ENCODE measurements at regions not wholly inside any gene's neighbourhood (a gene's known extent, or its start where the extent isn't known, plus 50 kb on each side); places are given as distances from the start of the nearest gene placed in this dataset.
"Not testable (repeated sequence)": the region's sequence is repeated elsewhere in the genome, so short reads cannot be mapped to it uniquely, and the experiment has no call there.

DNA sequence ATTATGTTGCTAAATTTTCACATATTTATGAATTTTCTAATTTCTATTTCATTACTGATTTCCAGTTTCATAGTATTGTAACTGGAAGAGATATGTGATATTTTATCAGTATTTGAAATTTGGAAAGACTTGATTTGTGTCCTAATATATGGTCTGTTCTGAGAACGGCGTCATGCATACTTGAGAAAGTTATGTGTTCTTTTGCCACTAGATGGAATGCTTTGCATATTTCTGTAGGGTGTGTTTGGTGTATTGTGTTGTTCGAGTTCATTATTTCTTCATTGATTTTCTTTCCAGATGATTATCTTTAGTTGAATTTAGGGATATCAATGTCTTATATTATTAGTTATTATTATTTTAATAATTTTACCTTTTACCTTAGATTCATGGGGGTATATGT, 110.6 kb upstream of the ITM2A start:
- no peak for TF ChIP-seq CTCF (IDR thresholded peaks at IDR 0.05; ENCODE audit: insufficient read depth, low read length, severe bottlenecking)
- DNase-seq (ENCODE audit: low read depth) (peak; percentile 2), FAIRE-seq (no peak)
- Histone ChIP-seq H3K36me3 (ENCODE audit: control insufficient read depth, insufficient read depth, low read length) (no peaks in the 10 kb centered on the region), H3K27me3 (ENCODE audit: control insufficient read depth, insufficient read depth, low read length) (no peaks in the 10 kb centered on the region), H3K4me3 (ENCODE audit: low read depth, low read length) (no peak overlapping the region)

- Histone ChIP-seq H3K36me3 (ENCODE audit: control insufficient read depth, insufficient read depth, low read length) (no peaks in the 10 kb centered on the region), H3K4me3 (ENCODE audit: low read depth, low read length) (no peak overlapping the region), H3K27me3 (ENCODE audit: control insufficient read depth, insufficient read depth, low read length) (no peaks in the 10 kb centered on the region)
- TF ChIP-seq CTCF (IDR thresholded peaks at IDR 0.05; ENCODE audit: insufficient read depth, low read length, severe bottlenecking) = no peak
- DNase-seq (ENCODE audit: low read depth) (no peak), FAIRE-seq (no peak)
Measured at GRCh38 chrX:79466636-79467035, 99.5 kb upstream of the ITM2A start.

DNA sequence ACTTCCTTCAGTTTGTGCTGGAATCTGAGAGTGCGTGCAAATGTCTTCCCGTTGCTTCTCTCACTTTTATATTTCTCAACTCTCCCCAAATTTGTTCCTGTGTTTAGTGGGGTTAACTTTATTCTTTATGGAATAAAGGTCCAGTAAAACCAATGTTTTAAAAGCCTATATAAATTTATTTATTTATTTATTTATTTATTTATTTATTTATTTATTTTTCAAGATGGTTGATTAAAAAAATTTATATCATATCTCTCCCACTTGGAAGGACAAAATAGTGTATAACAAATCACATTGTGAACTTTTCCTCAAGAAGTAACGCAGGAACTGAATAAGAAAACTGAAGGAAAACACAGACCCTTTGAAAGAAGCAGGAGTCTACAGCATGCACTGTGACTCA, 95.3 kb upstream of the ITM2A start:
- no peak overlapping the region for H3K4me3 ChIP-seq (ENCODE audit: low read depth, low read length)
- no peak for TF ChIP-seq CTCF (IDR thresholded peaks at IDR 0.05; ENCODE audit: insufficient read depth, low read length, severe bottlenecking)
- no peaks in the 10 kb centered on the region for H3K36me3 ChIP-seq (ENCODE audit: control insufficient read depth, insufficient read depth, low read length)
- FAIRE-seq (no peak), DNase-seq (ENCODE audit: low read depth) (no peak)
- no peaks in the 10 kb centered on the region for H3K27me3 ChIP-seq (ENCODE audit: control insufficient read depth, insufficient read depth, low read length)

DNA sequence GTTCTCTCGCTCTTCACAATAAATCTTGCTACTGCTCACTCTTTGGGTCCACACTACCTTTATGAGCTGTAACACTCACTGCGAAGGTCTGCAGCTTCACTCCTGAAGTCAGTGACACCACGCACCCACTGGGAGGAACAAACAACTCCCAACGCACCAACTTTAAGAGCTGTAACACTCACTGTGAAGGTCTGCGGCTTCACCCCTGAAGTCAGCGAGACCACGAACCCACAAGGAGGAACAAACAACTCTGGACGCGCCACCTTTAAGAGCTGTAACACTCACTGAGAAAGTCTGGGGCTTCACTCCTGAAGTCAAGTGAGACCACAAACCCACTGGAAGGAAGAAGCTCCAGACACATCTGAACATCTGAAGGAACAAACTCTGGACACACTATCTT, 89.5 kb upstream of the ITM2A start:
- FAIRE-seq; H3K36me3 ChIP-seq (ENCODE audit: control insufficient read depth, insufficient read depth, low read length); DNase-seq (ENCODE audit: low read depth); H3K4me3 ChIP-seq (ENCODE audit: low read depth, low read length); H3K27me3 ChIP-seq (ENCODE audit: control insufficient read depth, insufficient read depth, low read length): not testable (repeated sequence)

DNA sequence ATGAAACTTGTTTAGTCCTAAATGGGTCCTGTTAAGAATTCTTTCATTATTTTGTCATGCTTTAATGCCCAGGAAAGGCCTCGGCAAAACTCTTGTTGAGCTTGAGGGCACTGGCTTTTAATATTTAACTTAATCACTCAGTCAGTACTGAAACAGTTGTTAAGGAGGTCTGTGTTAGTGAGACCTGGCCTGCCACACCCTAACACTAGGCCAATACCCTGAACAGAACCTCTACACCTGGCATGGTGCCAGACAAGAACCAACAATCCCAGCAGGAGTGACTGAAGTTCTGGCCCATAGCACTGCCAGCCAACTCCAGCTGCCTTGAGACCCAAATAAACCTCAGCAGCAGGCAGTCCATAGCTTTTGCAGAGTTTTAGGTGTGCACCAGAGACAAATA, 85.7 kb upstream of the ITM2A start:
- Histone ChIP-seq H3K27me3 (ENCODE audit: control insufficient read depth, insufficient read depth, low read length) (no peaks in the 10 kb centered on the region), H3K36me3 (ENCODE audit: control insufficient read depth, insufficient read depth, low read length) (no peaks in the 10 kb centered on the region), H3K4me3 (ENCODE audit: low read depth, low read length) (no peak overlapping the region)
- no peak for TF ChIP-seq CTCF (IDR thresholded peaks at IDR 0.05; ENCODE audit: insufficient read depth, low read length, severe bottlenecking)
- DNase-seq (ENCODE audit: low read depth) (no peak), FAIRE-seq (no peak)

GRCh38 chrX:79444694-79445210, 77.6 kb upstream of the ITM2A start:
- Histone ChIP-seq H3K36me3 (ENCODE audit: control insufficient read depth, insufficient read depth, low read length) (no peaks in the 10 kb centered on the region), H3K27me3 (ENCODE audit: control insufficient read depth, insufficient read depth, low read length) (no peaks in the 10 kb centered on the region), H3K4me3 (ENCODE audit: low read depth, low read length) (no peak overlapping the region)
- FAIRE-seq (no peak), DNase-seq (ENCODE audit: low read depth) (no peak)
- TF ChIP-seq CTCF (IDR thresholded peaks at IDR 0.05; ENCODE audit: insufficient read depth, low read length, severe bottlenecking) = no peak

All from bronchial epithelial cell (primary cell).